VCaP (cell line): ENCODE measurements at regions not wholly inside any gene's neighbourhood (a gene's known extent, or its start where the extent isn't known, plus 50 kb on each side); places are given as distances from the start of the nearest gene placed in this dataset.

Experiments
- H3K27ac ChIP-seq: fragments of 450-650 bp; 2 replicates; pipeline ENCODE4 v1.5.1; 2017
- CTCF ChIP-seq: fragments of 450-650 bp; conservative IDR thresholded peaks from 2 replicates; pipeline ENCODE4 v1.5.1; 2017; ENCODE audit warnings: mild to moderate bottlenecking, moderate library complexity

DNA sequence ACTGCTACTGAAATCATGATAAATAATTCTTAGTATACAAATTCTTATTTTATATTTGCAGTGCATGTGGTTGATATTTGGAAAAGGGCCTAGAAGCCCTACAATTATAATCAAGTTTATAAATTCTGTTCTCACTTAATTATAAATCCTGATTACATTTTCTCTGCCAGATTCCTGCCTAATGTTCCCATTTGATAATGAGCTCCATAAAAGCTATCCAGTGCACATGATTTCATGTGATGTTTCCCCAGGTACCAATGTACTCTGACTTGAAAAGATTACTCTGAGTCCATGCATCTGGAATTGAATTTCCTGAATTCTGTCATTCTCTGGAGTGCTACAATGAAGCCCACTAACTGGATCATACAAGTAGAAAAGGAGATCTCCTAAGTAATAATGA lies 292.2 kb downstream of the FRK start:
- no peak overlapping the region for H3K27ac ChIP-seq
- no peak for TF ChIP-seq CTCF

- no peak for TF ChIP-seq CTCF
- no peak overlapping the region for H3K27ac ChIP-seq
Measured at GRCh38 chr6:115767931-115768330, 292.8 kb downstream of the FRK start.

- H3K27ac ChIP-seq, result no peak overlapping the region
- no peak for TF ChIP-seq CTCF
Measured at GRCh38 chr6:115766745-115767462, 293.8 kb downstream of the FRK start.

DNA sequence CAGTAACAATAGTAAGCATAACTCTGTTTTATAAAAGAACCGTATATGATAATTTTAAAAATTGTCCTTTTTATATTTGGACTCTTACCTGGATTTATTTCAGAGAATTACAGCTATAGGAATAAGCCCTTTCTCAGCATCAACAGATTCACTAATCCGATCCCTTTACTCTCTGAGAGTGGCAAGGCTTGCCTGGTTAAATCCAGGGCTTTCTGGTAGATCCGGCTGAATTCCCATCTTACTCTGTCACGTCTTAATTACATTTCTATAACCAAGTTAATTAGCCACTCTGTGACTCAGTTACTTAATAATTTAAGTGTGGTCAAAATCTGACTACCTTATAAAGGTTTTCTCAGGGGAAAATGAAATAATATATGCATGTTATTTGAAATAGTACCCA lies 294.7 kb downstream of the FRK start:
- H3K27ac ChIP-seq, result no peak overlapping the region
- TF ChIP-seq CTCF, result no peak

DNA sequence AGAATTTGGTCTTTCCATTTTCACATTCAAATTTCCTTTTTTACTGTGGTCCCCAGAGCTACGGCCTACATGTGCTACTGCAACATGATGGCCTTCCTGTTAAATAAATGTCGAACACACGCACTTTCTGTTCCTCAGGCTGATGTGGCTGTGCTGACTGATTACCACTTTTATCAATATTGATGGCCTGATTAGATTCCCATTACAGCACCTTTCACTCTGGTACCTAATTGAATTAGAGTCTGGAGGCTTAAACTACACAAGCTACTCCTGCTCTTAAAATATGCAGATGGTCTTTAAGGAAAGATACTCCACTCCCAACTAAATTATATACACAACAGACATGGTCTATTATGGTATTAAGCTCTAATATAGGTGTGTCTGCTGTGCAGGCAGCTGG lies 301.6 kb downstream of the FRK start:
- H3K27ac ChIP-seq, result no peak overlapping the region
- TF ChIP-seq CTCF, result no peak

DNA sequence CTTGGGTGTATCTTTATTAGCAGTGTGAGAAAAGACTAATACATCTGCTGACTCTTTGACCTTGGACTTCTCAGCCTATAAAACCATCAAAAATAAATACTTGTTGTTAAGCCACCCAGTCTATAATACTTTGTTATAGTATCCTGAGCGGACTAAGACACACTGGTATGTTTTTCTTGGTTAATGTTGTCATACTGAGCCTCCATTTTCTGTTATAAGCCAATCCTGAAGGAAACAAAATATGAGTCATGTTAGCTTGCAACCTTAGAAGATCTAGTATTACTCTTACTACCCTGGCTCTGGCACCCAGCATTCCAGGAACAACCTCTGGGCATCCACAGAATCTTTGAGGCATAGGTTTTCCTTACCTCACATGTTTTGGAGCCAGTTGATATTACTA lies 307.2 kb downstream of the FRK start:
- no peak for TF ChIP-seq CTCF
- no peak overlapping the region for H3K27ac ChIP-seq

DNA sequence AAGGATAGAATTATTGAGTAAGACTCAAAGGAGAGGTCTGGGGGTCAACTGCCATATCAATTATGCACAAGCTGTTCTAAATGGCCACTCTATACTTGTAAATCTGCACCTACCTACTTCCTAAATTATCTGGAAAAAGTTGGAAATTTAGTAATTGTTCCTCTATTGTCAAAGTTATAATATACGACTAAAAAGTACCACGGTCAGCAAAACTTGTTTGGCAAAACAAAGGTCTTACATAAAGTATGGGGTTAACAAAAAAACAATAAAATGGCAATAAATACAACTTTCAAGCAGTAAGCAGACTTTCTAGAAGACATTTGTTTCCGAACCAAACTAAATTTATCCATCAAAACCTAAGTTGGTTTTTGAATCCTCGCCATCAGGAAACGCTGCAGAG lies 309.7 kb downstream of the FRK start:
- TF ChIP-seq CTCF, result no peak
- H3K27ac ChIP-seq, result no peak overlapping the region
